ENCODE measurements at regions not wholly inside any gene's neighbourhood (a gene's known extent, or its start where the extent isn't known, plus 50 kb on each side); places are given as distances from the start of the nearest gene placed in this dataset.
"Not testable (repeated sequence)": the region's sequence is repeated elsewhere in the genome, so short reads cannot be mapped to it uniquely, and the experiment has no call there.

GRCh38 chr10:16227674-16228073, 209.1 kb upstream of the PTER start:
- in situ Hi-C loops (cut with MboI; ENCODE audit: low sequenced_read_pairs): no loop called here

DNA sequence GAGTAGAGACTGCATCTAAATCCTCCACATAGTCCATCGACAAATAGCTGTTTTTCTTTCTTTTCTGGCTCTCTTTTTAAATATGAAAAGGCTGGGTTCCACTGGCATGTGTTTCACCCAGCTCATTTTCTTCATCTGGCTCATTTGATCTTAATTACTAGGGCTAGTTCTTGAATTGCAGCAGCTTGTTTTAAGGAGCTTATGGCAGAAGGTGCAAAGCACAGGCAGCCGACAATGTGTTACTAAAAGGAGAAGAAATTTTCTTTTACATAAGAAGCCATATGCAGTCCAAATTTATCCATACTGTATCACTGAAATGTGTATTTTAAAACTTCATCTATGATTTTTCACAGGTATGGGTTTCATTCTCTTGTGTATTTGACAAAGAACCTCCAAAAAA, 205.6 kb upstream of the PTER start:
- H3K4me1 ChIP-seq: no peaks in the 10 kb centered on the region
- DNase-seq (ENCODE audit: low spot score in 2 of 2): no peak
- no peaks in the 10 kb centered on the region for H3K36me3 ChIP-seq (replicated peaks)
- H3K9me3 ChIP-seq: no peaks in the 10 kb centered on the region
- H3K4me3 ChIP-seq: no peak overlapping the region
- no peaks in the 10 kb centered on the region for H3K27me3 ChIP-seq (ENCODE audit: low read depth)
- in situ Hi-C loops (cut with MboI; ENCODE audit: low sequenced_read_pairs): no loop called here

More at GRCh38 chr10:16227674-16228073, 209.1 kb upstream of the PTER start:
- DNase-seq (ENCODE audit: low spot score in 2 of 2): no peak
- H3K9me3 ChIP-seq: no peaks in the 10 kb centered on the region
- no peak overlapping the region for H3K4me3 ChIP-seq
- no peaks in the 10 kb centered on the region for H3K36me3 ChIP-seq (replicated peaks)
- no peaks in the 10 kb centered on the region for H3K4me1 ChIP-seq
- no peaks in the 10 kb centered on the region for H3K27me3 ChIP-seq (ENCODE audit: low read depth)

- Histone ChIP-seq H3K4me1 (no peaks in the 10 kb centered on the region), H3K9me3 (no peaks in the 10 kb centered on the region), H3K27me3 (ENCODE audit: low read depth) (no peaks in the 10 kb centered on the region), H3K4me3 (no peak overlapping the region), H3K36me3 (replicated peaks) (no peaks in the 10 kb centered on the region)
- DNase-seq (ENCODE audit: low spot score in 2 of 2): no peak
- in situ Hi-C loops (cut with MboI; ENCODE audit: low sequenced_read_pairs): no loop called here
Measured at GRCh38 chr10:16231734-16232435, 204.9 kb upstream of the PTER start.

- DNase-seq (ENCODE audit: low spot score in 2 of 2): no peak
- in situ Hi-C loops (cut with MboI; ENCODE audit: low sequenced_read_pairs): no loop called here
- Histone ChIP-seq H3K4me1 (no peaks in the 10 kb centered on the region), H3K27me3 (ENCODE audit: low read depth) (no peaks in the 10 kb centered on the region), H3K9me3 (no peaks in the 10 kb centered on the region), H3K36me3 (replicated peaks) (no peaks in the 10 kb centered on the region), H3K4me3 (no peak overlapping the region)
Measured at GRCh38 chr10:16232441-16232840, 204.4 kb upstream of the PTER start.

GRCh38 chr10:16234916-16235315, 201.9 kb upstream of the PTER start:
- no peaks in the 10 kb centered on the region for H3K4me1 ChIP-seq
- no peaks in the 10 kb centered on the region for H3K36me3 ChIP-seq (replicated peaks)
- H3K4me3 ChIP-seq: no peak overlapping the region
- no peak for DNase-seq (ENCODE audit: low spot score in 2 of 2)
- H3K9me3 ChIP-seq: no peaks in the 10 kb centered on the region
- in situ Hi-C loops (cut with MboI; ENCODE audit: low sequenced_read_pairs): no loop called here
- no peaks in the 10 kb centered on the region for H3K27me3 ChIP-seq (ENCODE audit: low read depth)

- Histone ChIP-seq H3K36me3 (replicated peaks) (no peaks in the 10 kb centered on the region), H3K9me3 (no peaks in the 10 kb centered on the region), H3K4me3 (no peak overlapping the region), H3K4me1 (peaks cover 7% of the 10 kb centered on the region), H3K27me3 (ENCODE audit: low read depth) (no peaks in the 10 kb centered on the region)
- no peak for DNase-seq (ENCODE audit: low spot score in 2 of 2)
- in situ Hi-C loops (cut with MboI; ENCODE audit: low sequenced_read_pairs): no loop called here
Measured at GRCh38 chr10:16242446-16242845, 194.4 kb upstream of the PTER start.

- in situ Hi-C loops (cut with MboI; ENCODE audit: low sequenced_read_pairs): no loop called here
- H3K4me1 ChIP-seq: peaks cover 7% of the 10 kb centered on the region
- DNase-seq (ENCODE audit: low spot score in 2 of 2): peak; percentile 37 to 91
- H3K27me3 ChIP-seq (ENCODE audit: low read depth): no peaks in the 10 kb centered on the region
- H3K36me3 ChIP-seq (replicated peaks): no peaks in the 10 kb centered on the region
- no peak overlapping the region for H3K4me3 ChIP-seq
- H3K9me3 ChIP-seq: no peaks in the 10 kb centered on the region
Measured at GRCh38 chr10:16242859-16243613, 193.8 kb upstream of the PTER start.

DNA sequence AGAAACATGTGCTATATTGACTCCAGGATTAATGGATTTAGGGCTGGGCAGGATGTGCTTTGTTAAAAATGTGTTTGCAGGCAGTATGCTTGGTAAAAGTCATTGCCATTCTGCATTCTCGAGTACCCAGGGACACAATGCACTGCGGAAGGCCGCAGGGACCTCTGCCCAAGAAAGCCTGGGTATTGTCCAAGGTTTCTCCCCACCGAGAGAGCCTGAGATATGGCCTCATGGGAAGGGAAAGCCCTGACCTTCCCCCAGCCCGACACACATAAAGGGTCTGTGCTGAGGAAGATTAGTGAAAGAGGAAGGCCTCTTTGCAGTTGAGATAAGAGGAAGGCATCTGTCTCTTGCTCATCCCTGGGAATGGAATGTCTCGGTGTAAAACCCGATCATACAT, 186.7 kb upstream of the PTER start:
- H3K27me3 ChIP-seq (ENCODE audit: low read depth); H3K36me3 ChIP-seq (replicated peaks); H3K9me3 ChIP-seq; H3K4me1 ChIP-seq; H3K4me3 ChIP-seq; in situ Hi-C loops (cut with MboI; ENCODE audit: low sequenced_read_pairs); DNase-seq (ENCODE audit: low spot score in 2 of 2): not testable (repeated sequence)

DNA sequence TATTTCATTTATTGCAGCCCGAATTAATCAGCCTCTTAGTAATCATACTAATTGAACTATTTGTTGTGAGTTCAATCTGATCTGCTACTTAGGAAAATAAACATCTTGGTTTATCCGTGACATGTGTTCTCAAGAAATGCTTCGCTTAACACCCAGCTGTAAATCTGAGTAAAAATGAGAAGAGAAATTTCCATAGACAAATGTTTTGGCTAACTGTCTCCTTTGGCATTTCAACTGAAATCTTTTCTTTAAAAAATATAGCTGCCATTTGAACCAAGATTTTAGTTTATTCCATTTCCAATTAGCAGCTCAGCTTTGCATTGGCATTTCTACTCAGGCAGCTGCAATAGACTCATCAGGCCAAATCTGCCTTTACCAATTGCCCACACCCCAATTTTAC, 180.5 kb upstream of the PTER start:
- in situ Hi-C loops (cut with MboI; ENCODE audit: low sequenced_read_pairs): no loop called here
- no peaks in the 10 kb centered on the region for H3K27me3 ChIP-seq (ENCODE audit: low read depth)
- H3K4me3 ChIP-seq: no peak overlapping the region
- no peaks in the 10 kb centered on the region for H3K4me1 ChIP-seq
- H3K36me3 ChIP-seq (replicated peaks): no peaks in the 10 kb centered on the region
- no peaks in the 10 kb centered on the region for H3K9me3 ChIP-seq
- DNase-seq (ENCODE audit: low spot score in 2 of 2): no peak

DNA sequence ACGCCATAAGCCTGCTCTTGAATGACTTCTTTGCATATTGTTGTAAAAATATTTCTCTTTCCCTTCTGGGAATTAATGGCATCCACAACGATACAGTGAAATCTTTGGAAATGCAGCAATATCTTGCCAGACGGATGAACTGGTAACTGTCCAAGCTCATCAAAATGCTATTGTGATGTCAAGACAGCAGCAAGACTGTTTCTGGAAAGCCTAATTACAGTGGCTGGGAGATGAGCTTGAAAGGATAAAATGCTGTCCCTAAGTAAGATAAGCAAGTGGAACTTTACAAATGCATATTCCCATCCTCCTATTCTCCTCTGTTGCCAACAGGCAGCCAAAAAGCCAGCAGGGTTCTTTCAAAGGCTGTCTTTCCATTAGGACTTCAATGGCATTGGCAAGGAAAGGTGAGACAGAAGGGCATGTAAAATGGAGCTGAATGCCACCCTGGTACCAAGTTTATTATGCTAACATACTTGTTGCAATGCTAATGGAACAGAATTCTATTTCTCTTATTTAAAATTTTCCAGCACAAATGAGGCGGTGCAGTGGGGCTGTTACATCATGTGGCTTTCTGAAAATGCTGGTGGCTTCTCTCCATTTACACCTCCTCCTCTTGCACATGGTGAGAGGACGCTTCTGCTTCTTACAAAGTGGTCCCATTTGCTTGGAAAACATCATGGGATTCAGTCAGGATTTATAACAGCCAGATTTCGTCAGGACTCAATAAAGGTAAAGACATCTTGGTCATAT, 178.3 kb upstream of the PTER start:
- H3K36me3 ChIP-seq (replicated peaks): no peaks in the 10 kb centered on the region
- H3K27me3 ChIP-seq (ENCODE audit: low read depth): no peaks in the 10 kb centered on the region
- no peak overlapping the region for H3K4me3 ChIP-seq
- DNase-seq (ENCODE audit: low spot score in 2 of 2): no peak
- no peaks in the 10 kb centered on the region for H3K9me3 ChIP-seq
- no peaks in the 10 kb centered on the region for H3K4me1 ChIP-seq
- in situ Hi-C loops (cut with MboI; ENCODE audit: low sequenced_read_pairs): no loop called here

DNA sequence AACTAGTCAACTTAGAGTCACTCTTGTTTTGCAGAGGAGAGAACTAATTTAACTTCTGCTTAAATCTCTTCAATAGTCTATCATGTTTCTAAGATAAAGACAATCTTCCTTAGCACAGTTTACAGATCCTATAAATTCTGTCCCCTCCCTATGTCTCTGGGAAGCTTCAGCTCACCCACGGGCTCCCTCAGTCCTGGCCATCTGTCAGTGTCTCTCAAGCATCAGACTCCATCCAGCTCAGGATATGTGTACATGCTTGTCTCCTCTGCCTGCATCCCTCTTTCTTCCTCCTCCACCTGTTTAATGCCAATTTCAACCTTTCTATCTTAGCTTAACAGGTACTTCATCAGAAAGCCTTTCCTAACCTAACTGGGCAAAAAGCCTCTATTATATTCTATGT, 177.1 kb upstream of the PTER start:
- H3K4me1 ChIP-seq: no peaks in the 10 kb centered on the region
- DNase-seq (ENCODE audit: low spot score in 2 of 2): no peak
- no peaks in the 10 kb centered on the region for H3K36me3 ChIP-seq (replicated peaks)
- no peaks in the 10 kb centered on the region for H3K27me3 ChIP-seq (ENCODE audit: low read depth)
- no peak overlapping the region for H3K4me3 ChIP-seq
- no peaks in the 10 kb centered on the region for H3K9me3 ChIP-seq
- in situ Hi-C loops (cut with MboI; ENCODE audit: low sequenced_read_pairs): no loop called here

DNA sequence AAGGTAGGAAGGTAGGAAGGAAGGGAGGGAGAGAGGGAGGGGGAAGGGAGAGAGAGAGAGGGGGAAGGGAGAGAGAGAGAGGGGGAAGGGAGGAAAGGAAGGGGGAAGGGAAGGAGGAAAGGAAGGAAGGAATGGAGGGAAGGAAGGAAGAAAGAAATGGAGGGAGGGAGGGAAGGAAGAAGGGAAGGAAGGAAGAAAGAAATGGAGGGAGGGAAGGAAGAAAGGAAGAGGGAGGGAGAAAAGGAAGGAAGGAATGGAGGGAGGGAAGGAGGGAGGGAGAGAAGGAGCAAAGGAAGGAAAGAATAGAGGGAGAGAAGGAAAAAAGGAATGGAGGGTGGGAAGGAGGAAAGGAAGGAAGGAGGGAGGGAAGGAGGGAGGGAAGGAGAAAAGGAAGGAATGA, 176.4 kb upstream of the PTER start:
- in situ Hi-C loops (cut with MboI; ENCODE audit: low sequenced_read_pairs): no loop called here
- no peaks in the 10 kb centered on the region for H3K27me3 ChIP-seq (ENCODE audit: low read depth)
- no peaks in the 10 kb centered on the region for H3K9me3 ChIP-seq
- no peak overlapping the region for H3K4me3 ChIP-seq
- H3K4me1 ChIP-seq: no peaks in the 10 kb centered on the region
- no peaks in the 10 kb centered on the region for H3K36me3 ChIP-seq (replicated peaks)
- DNase-seq (ENCODE audit: low spot score in 2 of 2): no peak

GRCh38 chr10:16271571-16271970, 165.2 kb upstream of the PTER start:
- Histone ChIP-seq H3K4me3 (no peak overlapping the region), H3K27me3 (ENCODE audit: low read depth) (no peaks in the 10 kb centered on the region), H3K36me3 (replicated peaks) (no peaks in the 10 kb centered on the region), H3K9me3 (no peaks in the 10 kb centered on the region), H3K4me1 (no peaks in the 10 kb centered on the region)
- in situ Hi-C loops (cut with MboI; ENCODE audit: low sequenced_read_pairs): no loop called here
- DNase-seq (ENCODE audit: low spot score in 2 of 2): no peak

DNA sequence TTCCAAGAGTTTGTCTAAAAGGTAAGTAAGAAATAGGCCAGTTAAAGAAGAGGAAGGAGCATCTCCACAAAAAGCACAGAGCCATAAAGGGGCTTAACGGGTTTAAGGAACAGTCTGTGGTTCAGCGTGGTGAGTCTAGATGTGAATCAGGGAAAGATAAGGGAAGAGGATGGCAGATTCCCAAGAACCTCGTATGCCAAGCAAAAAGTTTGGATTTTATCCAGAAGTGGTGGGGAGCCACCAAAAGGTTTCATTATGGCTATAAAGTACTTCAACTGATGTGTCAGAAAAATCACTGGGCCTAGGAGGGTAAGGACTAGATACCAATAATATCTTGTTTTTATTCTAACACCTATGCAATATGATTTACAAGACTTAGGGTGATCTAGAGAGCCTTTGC, 161.9 kb upstream of the PTER start:
- no peaks in the 10 kb centered on the region for H3K36me3 ChIP-seq (replicated peaks)
- H3K9me3 ChIP-seq: no peaks in the 10 kb centered on the region
- no peaks in the 10 kb centered on the region for H3K27me3 ChIP-seq (ENCODE audit: low read depth)
- no peaks in the 10 kb centered on the region for H3K4me1 ChIP-seq
- in situ Hi-C loops (cut with MboI; ENCODE audit: low sequenced_read_pairs): no loop called here
- no peak overlapping the region for H3K4me3 ChIP-seq
- DNase-seq (ENCODE audit: low spot score in 2 of 2): no peak
